ENCODE measurements at regions not wholly inside any gene's neighbourhood (a gene's known extent, or its start where the extent isn't known, plus 50 kb on each side); places are given as distances from the start of the nearest gene placed in this dataset.

GRCh38 chr15:91496754-91497691 is 356.5 kb upstream of the SLCO3A1 start:
- DNase-seq (ENCODE audit: low read depth): peak; percentile 6
- no peak overlapping the region for H3K4me3 ChIP-seq (ENCODE audit: low read depth, low read length)
- no peak for TF ChIP-seq POLR2A (IDR thresholded peaks at IDR 0.05; ENCODE audit: extremely low read depth, insufficient read length)

DNA sequence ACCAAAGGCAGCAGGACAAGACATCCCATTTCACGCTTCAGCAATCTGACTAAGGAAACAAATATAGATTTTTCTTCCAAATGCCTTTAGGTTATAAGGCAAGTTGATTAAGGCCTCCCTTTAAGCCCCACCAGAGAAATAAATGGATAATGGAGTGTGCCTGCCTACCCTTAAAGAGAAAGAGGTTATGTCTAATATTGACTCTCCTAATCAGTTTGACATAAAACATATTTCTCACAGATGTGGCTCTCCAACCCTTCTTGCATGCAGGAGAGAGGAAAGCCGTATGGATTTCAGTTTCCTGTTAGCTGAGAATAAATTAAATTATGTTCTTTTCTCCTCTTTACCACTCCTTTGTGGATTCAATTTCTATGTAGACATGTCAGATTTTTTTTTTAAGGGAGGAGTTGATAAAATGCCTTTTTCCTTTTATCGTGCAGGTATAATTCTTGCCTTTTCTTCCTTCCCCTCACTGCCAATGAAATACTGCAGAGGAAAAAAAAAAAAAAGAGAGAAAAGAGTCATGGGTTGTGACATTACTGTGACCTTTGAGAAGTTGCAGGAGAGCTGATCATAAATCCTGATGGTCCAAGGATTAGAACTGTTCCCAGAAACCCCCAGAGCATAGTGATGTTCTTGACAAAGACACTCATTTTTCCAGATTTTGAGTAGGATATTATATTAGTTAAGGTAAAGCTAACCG is 355.3 kb upstream of the SLCO3A1 start:
- no peak for DNase-seq (ENCODE audit: low read depth)
- no peak for TF ChIP-seq MAX (IDR thresholded peaks at IDR 0.05; ENCODE audit: low read depth, low read length)
- no peak for TF ChIP-seq MYC (IDR thresholded peaks at IDR 0.05; ENCODE audit: low read depth, low read length)
- TF ChIP-seq POLR2A (IDR thresholded peaks at IDR 0.05; ENCODE audit: extremely low read depth, insufficient read length): no peak
- TF ChIP-seq, protein P1, sequence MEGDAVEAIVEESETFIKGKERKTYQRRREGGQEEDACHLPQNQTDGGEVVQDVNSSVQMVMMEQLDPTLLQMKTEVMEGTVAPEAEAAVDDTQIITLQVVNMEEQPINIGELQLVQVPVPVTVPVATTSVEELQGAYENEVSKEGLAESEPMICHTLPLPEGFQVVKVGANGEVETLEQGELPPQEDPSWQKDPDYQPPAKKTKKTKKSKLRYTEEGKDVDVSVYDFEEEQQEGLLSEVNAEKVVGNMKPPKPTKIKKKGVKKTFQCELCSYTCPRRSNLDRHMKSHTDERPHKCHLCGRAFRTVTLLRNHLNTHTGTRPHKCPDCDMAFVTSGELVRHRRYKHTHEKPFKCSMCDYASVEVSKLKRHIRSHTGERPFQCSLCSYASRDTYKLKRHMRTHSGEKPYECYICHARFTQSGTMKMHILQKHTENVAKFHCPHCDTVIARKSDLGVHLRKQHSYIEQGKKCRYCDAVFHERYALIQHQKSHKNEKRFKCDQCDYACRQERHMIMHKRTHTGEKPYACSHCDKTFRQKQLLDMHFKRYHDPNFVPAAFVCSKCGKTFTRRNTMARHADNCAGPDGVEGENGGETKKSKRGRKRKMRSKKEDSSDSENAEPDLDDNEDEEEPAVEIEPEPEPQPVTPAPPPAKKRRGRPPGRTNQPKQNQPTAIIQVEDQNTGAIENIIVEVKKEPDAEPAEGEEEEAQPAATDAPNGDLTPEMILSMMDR (IDR thresholded peaks at IDR 0.05; ENCODE audit: low read depth, low read length): no peak
- H3K4me3 ChIP-seq (ENCODE audit: low read depth, low read length): no peak overlapping the region

DNA sequence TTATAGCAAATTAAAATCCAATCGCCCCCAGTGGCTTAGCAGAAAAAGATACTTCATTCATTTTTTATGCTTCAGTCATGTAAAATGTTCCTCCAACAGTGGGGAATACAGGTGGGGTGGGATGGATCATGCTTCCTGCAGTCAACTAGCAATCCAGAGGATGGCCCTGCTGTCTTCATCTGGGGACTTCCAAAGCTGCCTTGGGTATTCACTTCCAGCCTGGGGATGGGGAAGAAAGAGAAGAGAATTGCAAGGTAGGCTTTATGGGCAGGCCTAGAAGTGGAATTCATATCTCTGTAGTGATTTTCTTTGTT is 354.8 kb upstream of the SLCO3A1 start:
- H3K4me3 ChIP-seq (ENCODE audit: low read depth, low read length): no peak overlapping the region
- DNase-seq (ENCODE audit: low read depth): no peak
- TF ChIP-seq MYC (IDR thresholded peaks at IDR 0.05; ENCODE audit: low read depth, low read length) (no peak), MAX (IDR thresholded peaks at IDR 0.05; ENCODE audit: low read depth, low read length) (no peak), POLR2A (IDR thresholded peaks at IDR 0.05; ENCODE audit: extremely low read depth, insufficient read length) (no peak)
- TF ChIP-seq, protein P1 (IDR thresholded peaks at IDR 0.05; ENCODE audit: low read depth, low read length): no peak

- no peak for DNase-seq (ENCODE audit: low read depth)
- TF ChIP-seq POLR2A (IDR thresholded peaks at IDR 0.05; ENCODE audit: extremely low read depth, insufficient read length): no peak
- TF ChIP-seq MYC (IDR thresholded peaks at IDR 0.05; ENCODE audit: low read depth, low read length): no peak
- TF ChIP-seq, protein P1 (IDR thresholded peaks at IDR 0.05; ENCODE audit: low read depth, low read length): no peak
- TF ChIP-seq MAX (IDR thresholded peaks at IDR 0.05; ENCODE audit: low read depth, low read length): no peak
Measured at GRCh38 chr15:91499774-91500383, 353.6 kb upstream of the SLCO3A1 start.

DNA sequence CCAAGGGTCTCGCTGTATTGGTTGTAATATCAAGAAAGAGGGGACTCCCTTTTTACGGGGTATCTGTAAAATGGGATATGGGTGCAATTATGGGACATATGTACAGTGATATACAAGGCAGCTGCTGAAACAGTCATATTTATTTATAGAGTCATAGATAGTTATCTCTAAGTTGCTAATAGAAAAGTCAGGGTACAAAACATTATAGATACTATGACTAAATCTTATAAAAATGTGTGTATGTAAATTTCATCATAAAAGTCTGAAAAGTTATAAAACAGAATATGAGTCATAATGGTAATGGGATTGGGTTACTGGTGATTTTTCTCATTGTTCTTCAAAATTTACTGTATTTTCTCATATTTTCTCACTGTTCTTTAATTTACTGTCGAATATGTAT is 344.9 kb upstream of the SLCO3A1 start:
- DNase-seq (ENCODE audit: low read depth): no peak
- TF ChIP-seq POLR2A (IDR thresholded peaks at IDR 0.05; ENCODE audit: extremely low read depth, insufficient read length): no peak
- TF ChIP-seq, protein P1 (IDR thresholded peaks at IDR 0.05; ENCODE audit: low read depth, low read length): no peak
- no peak for TF ChIP-seq MYC (IDR thresholded peaks at IDR 0.05; ENCODE audit: low read depth, low read length)

More at GRCh38 chr15:91499774-91500383, 353.6 kb upstream of the SLCO3A1 start:
- H3K4me3 ChIP-seq (ENCODE audit: low read depth, low read length): no peak overlapping the region

DNA sequence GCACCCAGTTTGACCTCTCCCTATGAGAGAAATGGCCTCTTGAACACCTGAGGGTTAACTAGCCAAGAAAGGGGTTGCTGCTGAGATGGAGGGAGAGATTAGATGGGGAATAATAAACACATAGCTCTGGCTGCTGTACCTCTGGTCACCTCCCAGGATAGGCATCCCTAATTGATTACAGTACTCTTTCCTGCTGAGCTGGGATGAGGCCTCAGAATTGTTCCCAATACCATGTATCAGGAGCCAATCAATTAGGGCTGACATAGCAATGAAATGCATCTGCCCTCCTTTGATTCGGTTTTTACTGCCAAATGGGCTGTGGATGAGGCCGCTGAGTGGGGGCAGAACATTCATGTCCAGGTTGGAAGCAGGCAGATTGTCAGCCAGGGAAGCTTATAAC is 339.4 kb upstream of the SLCO3A1 start:
- DNase-seq (ENCODE audit: low read depth): no peak
- no peak overlapping the region for H3K4me3 ChIP-seq (ENCODE audit: low read depth, low read length)
- no peak for TF ChIP-seq POLR2A (IDR thresholded peaks at IDR 0.05; ENCODE audit: extremely low read depth, insufficient read length)
- TF ChIP-seq MYC (IDR thresholded peaks at IDR 0.05; ENCODE audit: low read depth, low read length): no peak
- TF ChIP-seq, protein P1 (IDR thresholded peaks at IDR 0.05; ENCODE audit: low read depth, low read length): no peak
- TF ChIP-seq MAX (IDR thresholded peaks at IDR 0.05; ENCODE audit: low read depth, low read length): no peak

More for the DNA sequence above, 344.9 kb upstream of the SLCO3A1 start:
- H3K4me3 ChIP-seq (ENCODE audit: low read depth, low read length): no peak overlapping the region

Data from NB4 (cell line).